ENCODE measurements at regions not wholly inside any gene's neighbourhood (a gene's known extent, or its start where the extent isn't known, plus 50 kb on each side); places are given as distances from the start of the nearest gene placed in this dataset.

GRCh38 chr16:79391395-79391794, 209.1 kb downstream of the MAF start:
- Histone ChIP-seq H3K36me3 (ENCODE audit: control insufficient read depth, insufficient read depth, low read length) (no peaks in the 10 kb centered on the region), H3K79me1 (ENCODE audit: low read depth in 1 of 2, low read length in 2 of 2) (no peaks in the 10 kb centered on the region), H3K9ac (ENCODE audit: low read depth, low read length) (no peak overlapping the region), H4K5ac (ENCODE audit: low read depth, low read length) (no peak overlapping the region), H2AFZ (replicated peaks; ENCODE audit: low read length, poor library complexity) (no peak overlapping the region), H3K9me3 (ENCODE audit: control insufficient read depth, insufficient read depth, low read length) (peaks cover 30% of the 10 kb centered on the region), H3K4me2 (ENCODE audit: low read depth, low read length) (no peak overlapping the region), H2AK9ac (replicated peaks; ENCODE audit: low read depth, low read length, poor library complexity) (no peak overlapping the region), H3K14ac (replicated peaks; ENCODE audit: low read depth, low read length) (no peak overlapping the region), H2AK5ac (ENCODE audit: low read depth, low read length) (no peak overlapping the region), H3K9me1 (ENCODE audit: insufficient read depth, low read length) (no peaks in the 10 kb centered on the region), H3K23ac (ENCODE audit: low read depth, low read length) (no peak overlapping the region), H3K56ac (ENCODE audit: extremely low read depth, insufficient read depth, low read length) (no peak overlapping the region), H4K8ac (ENCODE audit: low read depth in 2 of 2, low read length in 2 of 2) (no peak overlapping the region), H3K27ac (ENCODE audit: insufficient read depth, low read length) (no peak overlapping the region), H2BK120ac (ENCODE audit: low read depth, low read length) (no peak overlapping the region), H3K4me3 (ENCODE audit: insufficient read depth, low read depth, low read length) (no peak overlapping the region), H3K4me1 (ENCODE audit: control insufficient read depth, insufficient read depth, low read length) (no peaks in the 10 kb centered on the region), H4K91ac (ENCODE audit: insufficient read depth, low read depth, low read length) (no peak overlapping the region), H2BK20ac (ENCODE audit: low read depth, low read length) (no peak overlapping the region), H3K4ac (ENCODE audit: low read depth, low read length) (no peak overlapping the region), H2BK15ac (ENCODE audit: low read depth, low read length) (no peak overlapping the region), H3K18ac (ENCODE audit: low read depth, low read length) (no peak overlapping the region), H2BK5ac (ENCODE audit: low read depth, low read length, poor library complexity, severe bottlenecking) (no peak overlapping the region), H4K20me1 (ENCODE audit: insufficient read depth, low read length) (no peaks in the 10 kb centered on the region), H3K27me3 (ENCODE audit: control insufficient read depth, insufficient read depth, low read length) (no peaks in the 10 kb centered on the region)
- no peak for TF ChIP-seq FOS (IDR thresholded peaks at IDR 0.05; ENCODE audit: low read depth, low read length)
- POLR2A ChIA-PET (ENCODE audit: unreplicated experiment) = no interaction called here
- BruUV-seq (replicated peaks) = no TSS peak
- in situ Hi-C loops (cut with MboI; ENCODE audit: low sequenced_read_pairs) = no loop called here
- no peak for DNase-seq
- intact Hi-C loops (cut with micrococcal nuclease) = no loop called here
- CTCF ChIA-PET = no interaction called here
- ATAC-seq (ENCODE audit: low read depth) = no peak
- WGBS, 2 experiments (ENCODE audit: extremely low coverage in 2 of 2, insufficient read length in 1 of 2) = 77% methylated on average over 5 of the region's 11 CpGs; no CpG with 5 or more reads in 1 of the 2 experiments
- dilution Hi-C loops (cut with HindIII; ENCODE audit: low sequenced_read_pairs, unreplicated experiment) = no loop called here
